ENCODE measurements at regions not wholly inside any gene's neighbourhood (a gene's known extent, or its start where the extent isn't known, plus 50 kb on each side); places are given as distances from the start of the nearest gene placed in this dataset.
"Not testable (repeated sequence)": the region's sequence is repeated elsewhere in the genome, so short reads cannot be mapped to it uniquely, and the experiment has no call there.

GRCh38 chr17:70661342-70662222 lies 492.2 kb downstream of the KCNJ2 start:
- no peak for DNase-seq

- DNase-seq = no peak
Observed at GRCh38 chr17:70668276-70668937, 499.1 kb downstream of the KCNJ2 start.

GRCh38 chr17:70668938-70669778 lies 499.8 kb downstream of the KCNJ2 start:
- no peak for DNase-seq

GRCh38 chr17:70674061-70674460 lies 504.7 kb downstream of the KCNJ2 start:
- DNase-seq = no peak

GRCh38 chr17:70675070-70675590 lies 505.8 kb downstream of the KCNJ2 start:
- no peak for DNase-seq

- DNase-seq = no peak
Observed at GRCh38 chr17:70677783-70678647, 508.7 kb downstream of the KCNJ2 start.

GRCh38 chr17:70678889-70679288 lies 509.6 kb downstream of the KCNJ2 start:
- DNase-seq = no peak

- no peak for DNase-seq
Observed at GRCh38 chr17:70683936-70684335, 514.6 kb downstream of the KCNJ2 start.

- no peak for DNase-seq
Observed at GRCh38 chr17:70687421-70687820, 518.1 kb downstream of the KCNJ2 start.

- no peak for DNase-seq
Observed at GRCh38 chr17:70691150-70691549, 521.8 kb downstream of the KCNJ2 start.

- DNase-seq = no peak
Observed at GRCh38 chr17:70699408-70699807, 530.1 kb downstream of the KCNJ2 start.

- no peak for DNase-seq
Observed at GRCh38 chr17:70702683-70703255, 533.4 kb downstream of the KCNJ2 start.

- no peak for DNase-seq
Observed at GRCh38 chr17:70709596-70709995, 540.3 kb downstream of the KCNJ2 start.

- no peak for DNase-seq
Observed at GRCh38 chr17:70713694-70714093, 544.4 kb downstream of the KCNJ2 start.

- DNase-seq = no peak
Observed at GRCh38 chr17:70716551-70716950, 547.2 kb downstream of the KCNJ2 start.

GRCh38 chr17:70717042-70717441 lies 547.7 kb downstream of the KCNJ2 start:
- no peak for DNase-seq

- DNase-seq = no peak
Observed at GRCh38 chr17:70736375-70736957, 567.1 kb downstream of the KCNJ2 start.

- DNase-seq = no peak
Observed at GRCh38 chr17:70739065-70739464, 569.7 kb downstream of the KCNJ2 start.

GRCh38 chr17:70746574-70746973 lies 577.2 kb downstream of the KCNJ2 start:
- not testable (repeated sequence) for DNase-seq

GRCh38 chr17:70750983-70751382 lies 581.7 kb downstream of the KCNJ2 start:
- no peak for DNase-seq

GRCh38 chr17:70752461-70752860 lies 583.1 kb downstream of the KCNJ2 start:
- not testable (repeated sequence) for DNase-seq
